GM21529 (cell line): ENCODE measurements at regions not wholly inside any gene's neighbourhood (a gene's known extent, or its start where the extent isn't known, plus 50 kb on each side); places are given as distances from the start of the nearest gene placed in this dataset.
A peak's percentile ranks its signal among the peaks of the same experiment; 100 is the strongest.

Source experiments
- ATAC-seq: cut with Tn5 transposase; IDR thresholded peaks from one replicate; pipeline ENCODE4 v1.9.1; 2021; ENCODE audit not compliant: unreplicated experiment

DNA sequence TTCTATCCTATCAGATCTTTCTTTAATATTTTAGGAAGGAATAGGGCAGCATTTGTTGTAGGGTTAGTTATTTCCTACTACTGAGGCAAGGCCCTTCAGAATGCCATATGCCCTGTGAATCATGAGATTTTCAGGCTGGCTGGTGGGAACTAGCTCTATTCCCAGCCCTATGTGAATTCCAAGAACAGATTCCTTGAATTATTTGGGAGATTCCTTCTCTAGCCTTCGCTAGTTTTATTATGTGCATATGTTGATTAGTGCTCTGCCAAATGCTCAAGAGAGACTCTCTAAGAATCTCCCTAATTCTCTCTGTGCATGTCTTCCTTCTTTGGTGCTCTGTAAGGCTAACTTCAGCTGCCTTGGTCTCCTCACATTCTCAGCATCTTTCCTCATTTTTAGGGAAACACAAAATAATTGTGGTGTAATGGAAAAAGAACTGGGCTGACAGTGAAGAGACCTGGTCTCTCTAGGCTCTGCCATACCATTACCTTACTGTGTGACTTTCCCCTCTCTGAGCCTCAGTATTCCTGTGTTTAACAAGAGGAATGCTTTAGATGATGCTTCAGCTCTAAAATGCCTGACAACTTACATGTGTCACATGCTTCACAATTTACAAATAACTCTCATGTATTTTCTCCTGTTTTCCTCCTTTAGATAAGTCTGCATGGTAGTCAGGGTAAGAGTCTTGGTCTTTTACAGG lies 79.7 kb downstream of the VMA21 start:
- no peak for ATAC-seq

DNA sequence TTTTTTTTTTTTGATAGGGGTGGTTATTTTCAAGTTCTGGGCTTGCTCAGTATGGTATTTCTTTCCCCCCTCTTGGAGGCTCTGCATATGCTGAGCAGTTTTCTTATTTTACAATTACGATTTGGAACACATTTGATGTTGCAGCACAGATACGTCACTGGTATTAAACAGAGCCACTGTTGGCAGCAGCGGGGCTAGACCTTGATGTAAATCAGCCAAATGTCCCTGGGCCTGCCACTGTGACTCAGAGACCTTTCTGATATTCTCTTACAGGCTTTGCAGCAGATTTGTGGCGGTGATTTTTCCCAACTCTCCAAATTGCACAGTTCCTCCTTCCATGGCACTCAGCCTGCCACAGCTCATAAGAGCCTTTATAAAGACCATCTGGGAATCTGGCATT lies 81.1 kb downstream of the VMA21 start:
- no peak for ATAC-seq

DNA sequence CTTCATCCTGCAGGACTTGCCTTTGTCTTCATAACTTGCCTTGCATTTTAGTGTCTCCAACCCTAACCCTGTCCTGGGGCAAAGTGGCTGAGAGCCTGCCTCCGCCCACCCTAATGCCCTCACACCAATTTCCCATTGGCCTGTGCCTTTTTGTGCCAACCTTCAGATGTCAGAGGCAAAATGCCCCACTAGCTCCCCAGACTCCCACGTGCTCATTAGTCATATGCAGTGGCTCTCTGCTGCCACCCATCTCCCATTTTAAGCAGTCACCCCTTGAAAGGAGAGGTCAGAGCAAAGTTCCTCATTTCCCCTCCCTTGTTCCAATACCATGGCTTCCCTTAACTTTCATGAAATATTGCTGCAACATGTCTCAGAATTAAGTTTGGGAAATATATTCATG lies 74.8 kb upstream of the PASD1 start:
- ATAC-seq, result peak; percentile 78

DNA sequence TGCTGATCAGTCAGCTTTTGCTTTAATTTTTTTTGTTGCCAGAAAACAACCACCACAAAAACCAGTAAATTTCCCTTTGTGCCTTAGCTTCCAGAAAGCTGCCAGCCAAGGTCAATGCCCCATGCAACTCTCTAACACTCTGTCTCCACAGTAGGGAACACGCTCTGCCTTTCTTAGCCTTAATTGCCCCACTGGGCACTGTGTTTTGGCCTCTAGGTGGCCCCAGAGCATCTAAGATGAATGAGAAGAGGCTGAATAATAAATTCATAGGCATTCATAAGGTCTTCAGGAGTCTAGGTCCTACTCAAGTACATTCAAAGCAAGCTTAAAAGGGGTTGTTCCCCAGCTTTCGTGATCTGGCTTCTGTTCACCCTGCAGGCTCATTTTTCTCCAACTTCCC lies 57.7 kb upstream of the PASD1 start:
- no peak for ATAC-seq

DNA sequence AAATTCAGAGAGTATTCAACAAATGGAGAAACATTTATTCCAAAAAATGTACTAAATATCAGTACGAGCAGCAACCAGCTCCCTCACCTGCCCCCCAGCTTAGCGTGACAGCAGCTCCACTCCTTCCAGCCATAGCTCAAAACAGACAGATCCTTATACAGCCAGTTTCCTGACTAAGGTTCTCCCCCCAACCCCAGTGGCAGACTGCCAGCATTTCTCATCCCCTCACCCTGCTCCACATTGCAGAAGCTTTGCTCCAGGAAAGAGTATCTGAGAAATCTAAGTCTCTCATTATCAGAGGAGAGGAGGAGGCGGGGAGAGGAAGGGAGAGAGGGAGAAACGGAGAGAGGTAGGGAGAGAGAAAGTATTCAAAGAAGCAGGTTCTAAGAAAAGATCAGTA lies 53.3 kb upstream of the PASD1 start:
- no peak for ATAC-seq

DNA sequence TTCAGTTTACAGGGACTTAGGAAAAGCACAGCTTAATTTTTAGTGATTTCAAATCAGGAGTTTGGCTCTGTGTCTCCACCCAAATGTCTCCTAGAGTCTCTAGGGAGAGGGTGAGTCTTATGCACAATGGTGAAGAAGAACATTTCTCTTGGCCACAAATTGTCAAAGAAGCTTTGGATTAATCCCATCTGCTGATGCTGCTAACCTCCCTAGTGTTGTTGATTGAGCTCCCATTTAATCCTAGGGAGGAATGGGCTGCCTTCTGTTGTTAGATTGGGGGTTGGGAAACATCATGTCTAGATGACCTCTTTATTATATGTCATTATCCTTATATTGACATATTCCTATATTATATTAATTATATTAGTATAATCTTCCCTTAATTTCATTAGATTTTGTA lies 50.0 kb upstream of the PASD1 start:
- ATAC-seq, result no peak
